ENCODE measurements at regions not wholly inside any gene's neighbourhood (a gene's known extent, or its start where the extent isn't known, plus 50 kb on each side); places are given as distances from the start of the nearest gene placed in this dataset.
A peak's percentile ranks its signal among the peaks of the same experiment; 100 is the strongest.

DNA sequence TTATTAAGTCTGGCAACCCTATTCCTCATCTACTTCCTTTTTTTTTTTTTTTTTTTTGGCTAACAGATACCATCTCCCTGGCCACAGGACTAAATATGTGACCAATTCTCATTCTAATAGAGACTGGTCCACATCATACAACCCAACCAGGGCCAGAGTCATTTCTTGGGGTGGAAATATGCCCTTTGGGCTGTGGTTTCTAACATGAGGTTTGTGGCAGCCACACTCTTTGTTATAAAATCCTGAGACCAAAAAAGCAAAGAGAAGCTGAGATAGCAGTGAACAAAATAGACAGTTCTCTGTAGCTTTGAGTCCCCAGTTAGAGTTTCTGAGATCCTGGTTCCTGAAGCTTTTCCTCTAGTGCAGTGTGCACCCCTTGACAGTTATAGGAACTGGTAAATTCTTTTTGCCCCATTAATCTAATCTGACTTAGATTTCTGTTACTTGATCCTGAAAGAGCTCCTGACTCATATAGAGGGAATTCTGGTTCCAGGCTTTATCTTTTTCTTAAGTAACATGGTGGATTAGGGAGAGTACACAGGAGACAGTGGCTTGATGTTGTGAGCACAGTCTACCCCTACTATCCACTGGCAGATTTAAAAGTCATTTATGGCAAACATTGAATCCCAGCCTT, 86.8 kb downstream of the MAIP1 start:
- Histone ChIP-seq H3K4me2 (ENCODE audit: low read length) (0 out of 2 replicates have a peak overlapping the region, but pooled peaks have one; percentile 2), H4K20me1 (ENCODE audit: low read length) (no peaks in the 10 kb centered on the region), H3K4me3 (ENCODE audit: low read length) (no peak overlapping the region), H3F3A (ENCODE audit: low read length, unreplicated experiment) (no peaks in the 10 kb centered on the region), H2AFZ (ENCODE audit: low read length) (0 out of 2 replicates have a peak overlapping the region, but pooled peaks have one; percentile 42), H3K9me2 (replicated peaks; ENCODE audit: low read length) (no peaks in the 10 kb centered on the region), H3K9me3 (ENCODE audit: low read length) (0 out of 2 replicates have a peak, but pooled peaks cover 3% of the 10 kb centered on the region), H3K79me2 (ENCODE audit: low read length) (no peaks in the 10 kb centered on the region), H3K36me3 (ENCODE audit: low read depth, low read length) (no peaks in the 10 kb centered on the region), H3K27me3 (ENCODE audit: low read length) (no peaks in the 10 kb centered on the region), H3K9ac (ENCODE audit: low read length) (no peak overlapping the region), H3K4me1 (ENCODE audit: insufficient read depth, low read length) (peaks cover 15% of the 10 kb centered on the region), H3K27ac (ENCODE audit: low read length) (no peak overlapping the region)
- POLR2A ChIA-PET (ENCODE audit: unreplicated experiment) = no interaction called here
- TF ChIP-seq EZH2phosphoT487 (IDR thresholded peaks at IDR 0.05; ENCODE audit: borderline replicate concordance, low read length) (no peak), EZH2 (IDR thresholded peaks at IDR 0.05; ENCODE audit: low read length, unreplicated experiment) (no peak), CTCF (conservative IDR thresholded peaks at IDR 0.05; ENCODE audit: low read depth, low read length) (no peak)
- ATAC-seq (peak; percentile 74), DNase-seq (peak; percentile 58)
- no TSS peak for BruUV-seq (replicated peaks)
- intact Hi-C loops (cut with micrococcal nuclease) = no loop called here
- CTCF ChIA-PET = no interaction called here

DNA sequence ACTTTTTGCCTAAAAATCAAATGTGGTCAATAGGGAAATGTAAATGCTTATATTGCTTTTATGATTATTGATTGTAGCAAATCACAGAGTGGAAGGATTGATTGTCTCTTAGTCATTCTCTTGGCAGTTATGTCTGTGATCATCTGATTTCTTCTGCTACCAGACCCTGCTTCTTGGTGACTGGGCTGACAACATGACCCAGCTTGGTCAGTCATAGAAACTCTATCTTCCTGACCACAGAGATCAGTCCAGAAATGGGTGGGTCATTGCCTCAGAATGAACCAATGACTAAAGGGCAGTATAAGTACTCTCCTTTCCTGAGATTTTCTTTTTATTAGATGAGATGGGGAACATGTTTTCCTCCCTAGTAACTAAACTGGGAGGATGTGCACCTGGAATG, 87.6 kb downstream of the MAIP1 start:
- Histone ChIP-seq H3K27ac (ENCODE audit: low read length) (no peak overlapping the region), H3K4me1 (ENCODE audit: insufficient read depth, low read length) (peaks cover 15% of the 10 kb centered on the region), H3F3A (ENCODE audit: low read length, unreplicated experiment) (no peaks in the 10 kb centered on the region), H3K9ac (ENCODE audit: low read length) (no peak overlapping the region), H3K36me3 (ENCODE audit: low read depth, low read length) (no peaks in the 10 kb centered on the region), H3K4me2 (ENCODE audit: low read length) (no peak overlapping the region), H3K9me2 (replicated peaks; ENCODE audit: low read length) (no peaks in the 10 kb centered on the region), H2AFZ (ENCODE audit: low read length) (no peak overlapping the region), H3K9me3 (ENCODE audit: low read length) (0 out of 2 replicates have a peak, but pooled peaks cover 3% of the 10 kb centered on the region), H3K79me2 (ENCODE audit: low read length) (no peaks in the 10 kb centered on the region), H4K20me1 (ENCODE audit: low read length) (no peaks in the 10 kb centered on the region), H3K4me3 (ENCODE audit: low read length) (no peak overlapping the region), H3K27me3 (ENCODE audit: low read length) (no peaks in the 10 kb centered on the region)
- ATAC-seq (no peak), DNase-seq (peak; percentile 17)
- intact Hi-C loops (cut with micrococcal nuclease) = no loop called here
- CTCF ChIA-PET = no interaction called here
- POLR2A ChIA-PET (ENCODE audit: unreplicated experiment) = no interaction called here
- TF ChIP-seq CTCF (conservative IDR thresholded peaks at IDR 0.05; ENCODE audit: low read depth, low read length) = no peak
- TF ChIP-seq EZH2 (IDR thresholded peaks at IDR 0.05; ENCODE audit: low read length, unreplicated experiment) = no peak
- no peak for TF ChIP-seq EZH2phosphoT487 (IDR thresholded peaks at IDR 0.05; ENCODE audit: borderline replicate concordance, low read length)
- no TSS peak for BruUV-seq (replicated peaks)

DNA sequence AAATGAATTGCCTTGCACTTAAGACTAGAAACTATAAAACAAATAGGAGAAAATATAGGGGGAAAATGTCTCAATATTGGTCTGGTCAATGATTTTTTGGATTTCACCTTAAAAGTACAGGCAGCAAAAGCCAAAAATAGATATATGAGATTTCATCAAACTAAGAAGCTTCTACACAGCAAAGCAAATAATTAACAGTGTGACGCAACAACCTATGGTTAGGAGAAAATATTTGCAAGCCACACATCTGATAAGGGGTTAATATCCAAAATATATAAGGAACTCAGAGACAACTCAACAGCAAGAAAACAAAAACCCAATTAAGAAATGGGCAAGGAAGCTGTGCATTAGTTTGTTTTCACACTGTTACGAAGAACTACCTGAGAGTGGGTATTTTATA, 89.1 kb downstream of the MAIP1 start:
- H3K36me3 ChIP-seq (ENCODE audit: low read depth, low read length) = no peaks in the 10 kb centered on the region
- no peaks in the 10 kb centered on the region for H3K27me3 ChIP-seq (ENCODE audit: low read length)
- no peak overlapping the region for H3K4me3 ChIP-seq (ENCODE audit: low read length)
- H3K9me2 ChIP-seq (replicated peaks; ENCODE audit: low read length) = no peaks in the 10 kb centered on the region
- ChIA-PET POLR2A (ENCODE audit: unreplicated experiment) (no interaction called here), CTCF (no interaction called here)
- ATAC-seq (no peak), DNase-seq (no peak)
- no TSS peak for BruUV-seq (replicated peaks)
- no peak overlapping the region for H3K27ac ChIP-seq (ENCODE audit: low read length)
- no peak overlapping the region for H3K4me2 ChIP-seq (ENCODE audit: low read length)
- no peak overlapping the region for H3K9ac ChIP-seq (ENCODE audit: low read length)
- H3K9me3 ChIP-seq (ENCODE audit: low read length) = 0 out of 2 replicates have a peak, but pooled peaks cover 3% of the 10 kb centered on the region
- TF ChIP-seq CTCF (conservative IDR thresholded peaks at IDR 0.05; ENCODE audit: low read depth, low read length) = no peak
- no peak for TF ChIP-seq EZH2phosphoT487 (IDR thresholded peaks at IDR 0.05; ENCODE audit: borderline replicate concordance, low read length)
- no peak for TF ChIP-seq EZH2 (IDR thresholded peaks at IDR 0.05; ENCODE audit: low read length, unreplicated experiment)
- no peak overlapping the region for H2AFZ ChIP-seq (ENCODE audit: low read length)
- H3K79me2 ChIP-seq (ENCODE audit: low read length) = no peaks in the 10 kb centered on the region
- intact Hi-C loops (cut with micrococcal nuclease) = no loop called here
- H3K4me1 ChIP-seq (ENCODE audit: insufficient read depth, low read length) = peaks cover 15% of the 10 kb centered on the region
- H3F3A ChIP-seq (ENCODE audit: low read length, unreplicated experiment) = no peaks in the 10 kb centered on the region
- H4K20me1 ChIP-seq (ENCODE audit: low read length) = no peaks in the 10 kb centered on the region
